HepG2 (cell line): ENCODE measurements at regions not wholly inside any gene's neighbourhood (a gene's known extent, or its start where the extent isn't known, plus 50 kb on each side); places are given as distances from the start of the nearest gene placed in this dataset.

Source experiments
- ATAC-seq: fragments of 200-7000 bp; cut with Tn5 transposase; 3 replicates; pipeline ENCODE4 v1.9.1; 2020; ENCODE audit warnings: mild to moderate bottlenecking, moderate library complexity
- BruUV-seq: library from RNA; stranded (reverse); fragments of 400-500 nt; replicated peaks from 2 replicates; lab custom pipeline; 2021; lab: Mats Ljungman, UMichigan
- CTCF ChIA-PET: fragments of 300-600 bp; formaldehyde crosslinking; extraction: SDS; loops from one replicate; lab custom pipeline; 2021; ENCODE audit warnings: low total read pairs, inconsistent platforms, low intra/inter-chr PET ratio; lab: Yijun Ruan, JAX
- POLR2A ChIA-PET: fragments of 350-600 bp; sonication (Branson Sonifier 250); formaldehyde crosslinking; loops from one replicate; lab custom pipeline; 2020; ENCODE audit warnings: antibody characterized with exemption, inconsistent platforms; lab: Yijun Ruan, JAX
- DNase-seq: peaks from one replicate; pipeline ENCODE4 v3.0.0-alpha.2; 2015; ENCODE audit warnings: low spot score
- FAIRE-seq: peaks from 3 replicates; lab custom pipeline; 2011; peaks lifted over from hg19 to GRCh38; lab: Jason Lieb, UNC
- H2AFZ ChIP-seq: one replicate; pipeline ENCODE4 v1.6.1; 2011; ENCODE audit warnings: low read length, inconsistent platforms
- H3K27ac ChIP-seq: fragments of 300-600 bp; 3 replicates; pipeline ENCODE4 v1.8.0; 2011; ENCODE audit warnings: mixed run types, mild to moderate bottlenecking, mixed read lengths, low read length, inconsistent platforms; ENCODE audit not compliant: insufficient read depth; ENCODE audit errors: extremely low read length
- H3K27me3 ChIP-seq, 2 experiments: fragments of 200-600 bp in 1 of 2; 2 replicates in 1 of 2; 3 replicates in 1 of 2; pipeline versions ENCODE4 v1.6.0 to v1.8.0; 2011; ENCODE audit warnings: low read length in 2 of 2, mild to moderate bottlenecking in 2 of 2, moderate library complexity in 2 of 2, inconsistent platforms in 1 of 2; ENCODE audit not compliant: insufficient read depth in 2 of 2, control insufficient read depth in 1 of 2
- H3K36me3 ChIP-seq, 2 experiments: fragments of 200-600 bp in 1 of 2; replicated peaks in 1 of 2; 2 replicates in 1 of 2; 3 replicates in 1 of 2; pipeline versions ENCODE4 v1.5.1 to v1.8.0; 2011; ENCODE audit warnings: low read length in 2 of 2, inconsistent platforms in 1 of 2; ENCODE audit not compliant: insufficient read depth in 2 of 2, control insufficient read depth in 1 of 2
- H3K4me1 ChIP-seq: 2 replicates; pipeline ENCODE4 v1.5.1; 2012; ENCODE audit warnings: low read length, inconsistent platforms; ENCODE audit not compliant: insufficient read depth
- H3K4me2 ChIP-seq: 2 replicates; pipeline ENCODE4 v1.6.0; 2011; ENCODE audit warnings: low read depth, low read length, inconsistent platforms
- H3K4me3 ChIP-seq, 3 experiments: fragments of 200-600 bp in 1 of 3; sonication (generic), shearing (Covaris generic) in 1 of 3; replicated peaks in 1 of 3; 2 replicates each; pipeline ENCODE4 v1.5.1; 2011 to 2016; ENCODE audit warnings: low read length in 3 of 3, inconsistent platforms in 2 of 3, low read depth in 2 of 3, mild to moderate bottlenecking in 2 of 3, control low read depth in 1 of 3, mixed read lengths in 1 of 3; ENCODE audit not compliant: insufficient read depth in 1 of 3
- H3K79me2 ChIP-seq: one replicate; pipeline ENCODE4 v1.6.1; 2011; ENCODE audit warnings: low read length, inconsistent platforms; ENCODE audit not compliant: insufficient read depth
- H3K9ac ChIP-seq: 2 replicates; pipeline ENCODE4 v1.6.0; 2011; ENCODE audit warnings: mild to moderate bottlenecking, low read depth, low read length, inconsistent platforms; ENCODE audit not compliant: insufficient read depth
- H3K9me3 ChIP-seq: 2 replicates; pipeline ENCODE4 v1.5.1; 2012; ENCODE audit warnings: mild to moderate bottlenecking, low read length
- H4K20me1 ChIP-seq: 2 replicates; pipeline ENCODE4 v1.6.0; 2011; ENCODE audit warnings: inconsistent platforms, mild to moderate bottlenecking, low read length, moderate library complexity; ENCODE audit not compliant: insufficient read depth
- BRCA1 ChIP-seq: sonication (generic); formaldehyde crosslinking; IDR thresholded peaks from 2 replicates; pipeline ENCODE4 v1.4.0; 2020; ENCODE audit warnings: missing genetic modification reagents
- CENPBD1 ChIP-seq: sonication (generic); formaldehyde crosslinking; IDR thresholded peaks from 2 replicates; pipeline ENCODE4 v1.8.0; 2022; ENCODE audit warnings: missing genetic modification reagents, low read depth, mild to moderate bottlenecking, borderline replicate concordance
- DNMT1 ChIP-seq: sonication (generic); formaldehyde crosslinking; IDR thresholded peaks from 2 replicates; pipeline ENCODE4 v1.5.1; 2020; ENCODE audit warnings: mild to moderate bottlenecking, missing genetic modification reagents
- DZIP1 ChIP-seq: sonication (generic); formaldehyde crosslinking; IDR thresholded peaks from 2 replicates; pipeline ENCODE4 v1.5.0; 2020; ENCODE audit warnings: mild to moderate bottlenecking, missing genetic modification reagents
- ETV6 ChIP-seq: sonication (generic); formaldehyde crosslinking; conservative IDR thresholded peaks from 2 replicates; pipeline ENCODE4 v1.4.0; 2020; ENCODE audit warnings: missing genetic modification reagents
- FOXC1 ChIP-seq: sonication (generic); formaldehyde crosslinking; IDR thresholded peaks from 2 replicates; pipeline ENCODE4 v1.8.0; 2022; ENCODE audit warnings: mild to moderate bottlenecking, missing genetic modification reagents, borderline replicate concordance
- HMGXB3 ChIP-seq: sonication (generic); formaldehyde crosslinking; IDR thresholded peaks from 2 replicates; pipeline ENCODE4 v1.4.0; 2020; ENCODE audit warnings: missing genetic modification reagents, borderline replicate concordance
- HOXA5 ChIP-seq: sonication (generic); formaldehyde crosslinking; IDR thresholded peaks from 2 replicates; pipeline ENCODE4 v1.4.0; 2020; ENCODE audit warnings: missing genetic modification reagents
- RBAK ChIP-seq: sonication (generic); formaldehyde crosslinking; IDR thresholded peaks from 2 replicates; pipeline ENCODE4 v1.5.1; 2020; ENCODE audit warnings: mild to moderate bottlenecking, missing genetic modification reagents
- SMAD9 ChIP-seq: sonication (generic); formaldehyde crosslinking; IDR thresholded peaks from 2 replicates; pipeline ENCODE4 v1.5.1; 2020; ENCODE audit warnings: mild to moderate bottlenecking, missing genetic modification reagents
- ZEB1 ChIP-seq: IDR thresholded peaks from 2 replicates; pipeline ENCODE4 v1.6.1; 2012; ENCODE audit warnings: mild to moderate bottlenecking, low read depth, inconsistent platforms; ENCODE audit not compliant: insufficient replicate concordance
- ZNF224 ChIP-seq: sonication (generic); formaldehyde crosslinking; IDR thresholded peaks from 2 replicates; pipeline ENCODE4 v1.5.0; 2020; ENCODE audit warnings: mild to moderate bottlenecking, missing genetic modification reagents
- ZNF546 ChIP-seq: sonication (generic); formaldehyde crosslinking; conservative IDR thresholded peaks from 2 replicates; pipeline ENCODE4 v1.8.1; 2023; ENCODE audit warnings: mild to moderate bottlenecking, missing genetic modification reagents
- ZNF547 ChIP-seq: sonication (generic); formaldehyde crosslinking; IDR thresholded peaks from 2 replicates; pipeline ENCODE4 v1.5.1; 2020; ENCODE audit warnings: mild to moderate bottlenecking, missing genetic modification reagents
- ZNF713 ChIP-seq: sonication (generic); formaldehyde crosslinking; IDR thresholded peaks from 2 replicates; pipeline ENCODE4 v1.4.0; 2020; ENCODE audit warnings: mild to moderate bottlenecking, missing genetic modification reagents
- ZNF747 ChIP-seq: sonication (generic); formaldehyde crosslinking; IDR thresholded peaks from 2 replicates; pipeline ENCODE4 v1.8.1; 2023; ENCODE audit warnings: missing genetic modification reagents, mild to moderate bottlenecking, borderline replicate concordance
- ZNF83 ChIP-seq: sonication (generic); formaldehyde crosslinking; IDR thresholded peaks from 2 replicates; pipeline ENCODE4 v1.4.0; 2020; ENCODE audit warnings: missing genetic modification reagents, mild to moderate bottlenecking, borderline replicate concordance
- ZSCAN12 ChIP-seq: sonication (generic); formaldehyde crosslinking; IDR thresholded peaks from 2 replicates; pipeline ENCODE4 v1.9.0; 2021; ENCODE audit warnings: mild to moderate bottlenecking, missing genetic modification reagents
- in situ Hi-C: cut with HindIII; loops from 2 replicates; pipeline ENCODE4 v1.10.0; 2017; ENCODE audit warnings: low pct_unique_long_range_greater_than_20kb; ENCODE audit not compliant: extremely low pct_ligation_motif_present
- intact Hi-C: fragments of 100-400 bp; cut with micrococcal nuclease; formaldehyde crosslinking; loops from one replicate; pipeline ENCODE4 v1.10.0; 2022; ENCODE audit not compliant: unreplicated experiment

- no peak for TF ChIP-seq ZNF547 (CRISPR knock-in tag)
- no peak for TF ChIP-seq RBAK
- TF ChIP-seq ZNF747 (CRISPR knock-in tag), result no peak
- no peak for TF ChIP-seq ZNF546
- no peak for TF ChIP-seq CENPBD1
- TF ChIP-seq, all 625 proteins: peak for 0
These were observed 376.6 kb downstream of the LMO4 start (continued) for GRCh38 chr1:87705233-87705632.

GRCh38 chr1:87706203-87706602, 377.5 kb downstream of the LMO4 start:
- Histone ChIP-seq H3K4me1 (no peaks in the 10 kb centered on the region), H3K27ac (no peak overlapping the region), H3K4me3 (no peak overlapping the region), H2AFZ (no peak overlapping the region), H3K4me2 (no peak overlapping the region), H3K9me3 (peaks cover 9% of the 10 kb centered on the region), H3K9ac (no peak overlapping the region), H3K79me2 (no peaks in the 10 kb centered on the region), H4K20me1 (no peaks in the 10 kb centered on the region), H3K27me3 (peaks cover 0 to 1% of the 10 kb centered on the region in 2 experiments; a peak in 1 of 5 replicates), H3K36me3 (no peaks in the 10 kb centered on the region)
- intact Hi-C loops, result no loop called here
- no peak for FAIRE-seq
- POLR2A ChIA-PET, result no interaction called here
- no peak for DNase-seq
- no TSS peak for BruUV-seq
- no peak for ATAC-seq
- in situ Hi-C loops, result no loop called here
- CTCF ChIA-PET, result no interaction called here
- TF ChIP-seq DZIP1 (CRISPR knock-in tag) (no peak), ZEB1 (no peak), HMGXB3 (CRISPR knock-in tag) (no peak), DNMT1 (no peak), ZNF713 (CRISPR knock-in tag) (no peak), FOXC1 (CRISPR knock-in tag) (no peak), BRCA1 (CRISPR knock-in tag) (no peak), ZNF224 (CRISPR knock-in tag) (no peak), ZNF83 (CRISPR knock-in tag) (no peak), ETV6 (CRISPR knock-in tag) (no peak), SMAD9 (CRISPR knock-in tag) (no peak), ZSCAN12 (no peak), HOXA5 (no peak)
